Keratinocyte (primary cell): ENCODE measurements at regions not wholly inside any gene's neighbourhood (a gene's known extent, or its start where the extent isn't known, plus 50 kb on each side); places are given as distances from the start of the nearest gene placed in this dataset.

Experiments used
- CTCF ChIP-seq, 3 experiments: IDR thresholded peaks in 1 of 3; conservative IDR thresholded peaks in 1 of 3; optimal IDR thresholded peaks in 1 of 3; 2 replicates in 2 of 3; 3 replicates in 1 of 3; pipeline versions ENCODE3 to v1.5.1; 2011; ENCODE audit warnings: low read length in 3 of 3, mild to moderate bottlenecking in 3 of 3, moderate library complexity in 2 of 3, control low read depth in 1 of 3, inconsistent platforms in 1 of 3; ENCODE audit not compliant: insufficient read depth in 2 of 3; ENCODE audit errors: extremely low read depth in 1 of 3
- EZH2 ChIP-seq: IDR thresholded peaks from one replicate; pipeline ENCODE4 v1.6.1; 2012; ENCODE audit warnings: inconsistent platforms, mild to moderate bottlenecking, low read length, moderate library complexity

- TF ChIP-seq CTCF (optimal IDR thresholded peaks at IDR 0.05 in 1 of 3, IDR thresholded peaks at IDR 0.05 in 1 of 3, conservative IDR thresholded peaks at IDR 0.05 in 1 of 3; ENCODE audit: extremely low read depth in 1 of 3, insufficient read depth in 2 of 3, low read length in 3 of 3): no peak
- TF ChIP-seq EZH2: no peak
Observed at GRCh38 chr2:145080426-145080825, 560.5 kb upstream of the ZEB2 start.
